ENCODE measurements at regions not wholly inside any gene's neighbourhood (a gene's known extent, or its start where the extent isn't known, plus 50 kb on each side); places are given as distances from the start of the nearest gene placed in this dataset.
"Not testable (repeated sequence)": the region's sequence is repeated elsewhere in the genome, so short reads cannot be mapped to it uniquely, and the experiment has no call there.

DNA sequence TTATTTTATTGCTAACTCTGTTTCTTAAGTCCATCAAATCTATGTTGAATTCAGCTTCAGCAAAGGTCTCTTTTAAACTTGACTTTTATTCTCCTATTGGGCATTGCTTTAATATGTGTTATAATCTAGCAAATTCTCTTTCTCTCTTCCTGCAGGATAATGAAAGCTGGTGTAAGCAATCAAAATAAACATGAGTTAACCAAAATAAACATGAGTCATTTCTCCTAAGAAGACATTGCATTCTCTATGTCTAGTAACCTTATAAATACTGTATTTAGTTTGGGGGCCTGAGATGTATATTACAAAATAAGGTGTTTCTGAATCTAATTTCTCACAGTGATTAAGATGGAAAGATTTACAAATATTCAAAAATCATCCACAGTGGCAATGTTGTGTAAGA, 739.1 kb upstream of the ATXN7L3B start:
- intact Hi-C loops (cut with DNase I) = no loop called here

DNA sequence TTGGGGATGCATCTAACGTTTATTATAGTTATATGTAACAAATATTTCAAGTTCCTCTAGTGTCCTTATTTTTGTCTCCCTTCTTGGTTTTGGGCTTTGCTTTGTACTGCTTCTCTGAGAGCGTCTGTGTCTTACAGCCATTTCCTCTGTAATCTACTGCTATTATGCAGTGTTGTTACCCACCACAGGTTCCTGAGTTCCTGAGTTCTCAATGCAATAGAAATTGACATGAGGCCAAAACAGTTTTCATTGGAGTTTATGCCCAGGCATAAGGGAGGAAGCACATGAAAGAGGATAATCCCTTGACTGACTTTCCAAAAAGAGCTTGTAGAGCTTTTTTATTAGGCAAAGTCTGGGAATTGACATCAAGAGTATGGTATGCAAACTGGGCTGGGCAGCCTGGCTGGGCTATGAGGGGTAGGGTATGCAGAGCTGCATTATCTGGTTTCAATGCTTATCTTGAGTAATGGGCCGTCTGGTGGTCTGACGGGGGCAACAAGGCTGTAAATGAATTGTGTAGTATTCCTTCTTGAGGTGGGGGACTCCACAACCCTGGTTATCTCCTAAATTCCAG, 722.5 kb upstream of the ATXN7L3B start:
- intact Hi-C loops (cut with DNase I) = no loop called here
- no peak for DNase-seq (ENCODE audit: low spot score)

More for the DNA sequence above, 739.1 kb upstream of the ATXN7L3B start:
- DNase-seq (ENCODE audit: low spot score) = no peak

- intact Hi-C loops (cut with DNase I) = no loop called here
- no peak for DNase-seq (ENCODE audit: low spot score)
Observed at GRCh38 chr12:73817161-73817560, 720.5 kb upstream of the ATXN7L3B start.

DNA sequence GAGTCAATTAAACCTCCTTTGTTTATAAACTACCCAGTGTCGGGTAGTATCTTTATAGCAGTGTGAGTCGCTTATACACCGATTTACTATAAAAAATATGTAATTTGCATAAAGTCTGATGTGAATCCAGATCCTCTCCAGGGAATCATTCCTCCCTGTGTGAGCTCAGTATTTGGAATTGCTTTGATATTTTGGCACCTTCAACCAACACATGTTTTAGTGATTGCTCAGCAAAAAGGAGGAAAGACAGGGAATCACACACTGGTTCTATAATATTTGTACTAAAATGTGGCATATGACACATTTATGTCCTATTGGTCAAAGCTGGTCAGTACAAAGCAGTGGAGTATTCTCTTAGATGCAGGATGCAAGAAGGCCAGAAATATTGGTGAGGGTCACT, 703.9 kb upstream of the ATXN7L3B start:
- intact Hi-C loops (cut with DNase I) = no loop called here
- DNase-seq (ENCODE audit: low spot score) = no peak

- no peak for DNase-seq (ENCODE audit: low spot score)
- intact Hi-C loops (cut with DNase I) = no loop called here
Observed at GRCh38 chr12:73841963-73842362, 695.7 kb upstream of the ATXN7L3B start.

- DNase-seq (ENCODE audit: low spot score) = no peak
- intact Hi-C loops (cut with DNase I) = no loop called here
Observed at GRCh38 chr12:73863546-73863945, 674.1 kb upstream of the ATXN7L3B start.

GRCh38 chr12:73867147-73867546, 670.5 kb upstream of the ATXN7L3B start:
- intact Hi-C loops (cut with DNase I) = no loop called here
- no peak for DNase-seq (ENCODE audit: low spot score)

DNA sequence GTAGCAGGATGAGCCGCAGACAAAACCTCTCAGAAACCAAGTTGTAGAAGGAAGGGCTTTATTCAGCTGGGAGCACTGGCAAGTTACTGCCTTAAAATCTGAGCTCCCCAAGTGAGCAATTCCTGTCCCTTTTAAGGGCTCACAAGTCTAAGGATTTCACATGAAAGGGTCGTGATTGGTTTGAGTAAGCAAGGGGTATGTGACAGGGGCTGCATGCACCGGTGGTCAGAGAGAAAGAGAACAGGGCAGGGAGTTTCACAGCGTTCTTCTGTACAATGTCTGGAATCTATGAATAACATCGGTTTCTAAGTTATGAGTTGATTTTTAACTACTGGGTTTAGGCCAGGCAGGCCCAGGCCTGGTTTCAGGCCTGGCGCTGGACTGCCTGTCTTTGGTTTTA, 660.3 kb upstream of the ATXN7L3B start:
- intact Hi-C loops (cut with DNase I) = not testable (repeated sequence)

DNA sequence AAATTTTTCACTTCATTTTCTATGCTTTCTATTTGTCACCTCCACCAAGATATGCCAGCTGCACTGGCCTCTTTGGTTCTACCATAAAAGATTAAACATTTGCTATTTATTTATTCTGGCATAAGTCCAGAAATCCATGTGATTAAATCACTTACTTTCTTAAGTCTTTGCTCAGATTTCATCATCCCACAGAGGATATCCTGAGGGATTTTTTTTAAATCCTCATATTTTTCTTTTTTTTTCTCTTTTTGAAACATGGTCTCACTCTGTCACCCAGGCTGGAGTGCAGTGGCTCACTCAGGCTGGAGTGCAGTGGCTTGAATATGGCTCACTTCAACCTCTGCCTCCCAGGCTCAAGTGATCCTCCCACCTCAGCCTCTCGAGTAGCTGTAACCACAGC, 645.4 kb upstream of the ATXN7L3B start:
- no peak for DNase-seq (ENCODE audit: low spot score)
- intact Hi-C loops (cut with DNase I) = no loop called here

More for the DNA sequence above, 660.3 kb upstream of the ATXN7L3B start:
- DNase-seq (ENCODE audit: low spot score) = not testable (repeated sequence)

DNA sequence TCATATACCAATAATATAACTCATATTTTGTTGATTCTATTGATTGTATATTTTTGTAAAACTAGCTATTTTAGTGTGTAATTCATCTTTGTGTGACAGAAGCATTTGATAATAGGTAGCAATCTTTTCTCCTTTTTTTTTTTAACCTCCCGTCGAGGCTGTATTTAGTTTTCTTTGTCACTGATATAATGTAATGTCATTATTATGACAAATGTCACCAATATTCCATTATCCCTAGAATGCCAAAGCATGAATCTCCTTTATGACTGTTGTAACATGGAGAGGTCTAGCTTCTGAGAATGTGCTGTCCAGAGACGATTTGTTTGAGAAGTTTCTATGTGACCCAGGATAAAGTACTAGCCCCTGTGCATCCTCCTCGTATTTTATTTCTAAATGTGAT, 639.0 kb upstream of the ATXN7L3B start:
- no peak for DNase-seq (ENCODE audit: low spot score)
- intact Hi-C loops (cut with DNase I) = no loop called here

DNA sequence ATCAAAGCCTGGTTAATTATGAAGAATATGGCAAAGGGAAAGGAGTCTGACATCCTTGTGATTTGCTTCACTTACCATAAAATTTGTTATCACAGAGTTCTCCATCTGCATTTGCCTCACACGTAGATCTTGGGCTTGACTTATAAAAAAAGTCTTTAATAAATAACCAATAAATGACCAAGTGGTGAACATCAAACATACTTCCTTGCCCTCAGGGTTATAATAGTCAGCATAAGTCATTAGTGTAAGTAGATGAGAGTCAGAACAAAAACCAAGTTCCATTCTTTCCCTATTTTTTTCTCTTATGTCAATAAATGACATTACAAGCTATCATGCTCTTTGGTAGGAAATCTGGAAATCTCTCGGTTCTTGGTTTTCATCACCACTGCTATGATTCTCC, 635.4 kb upstream of the ATXN7L3B start:
- DNase-seq (ENCODE audit: low spot score) = no peak
- intact Hi-C loops (cut with DNase I) = no loop called here

- DNase-seq (ENCODE audit: low spot score) = no peak
- intact Hi-C loops (cut with DNase I) = no loop called here
Observed at GRCh38 chr12:73906757-73907156, 630.9 kb upstream of the ATXN7L3B start.

DNA sequence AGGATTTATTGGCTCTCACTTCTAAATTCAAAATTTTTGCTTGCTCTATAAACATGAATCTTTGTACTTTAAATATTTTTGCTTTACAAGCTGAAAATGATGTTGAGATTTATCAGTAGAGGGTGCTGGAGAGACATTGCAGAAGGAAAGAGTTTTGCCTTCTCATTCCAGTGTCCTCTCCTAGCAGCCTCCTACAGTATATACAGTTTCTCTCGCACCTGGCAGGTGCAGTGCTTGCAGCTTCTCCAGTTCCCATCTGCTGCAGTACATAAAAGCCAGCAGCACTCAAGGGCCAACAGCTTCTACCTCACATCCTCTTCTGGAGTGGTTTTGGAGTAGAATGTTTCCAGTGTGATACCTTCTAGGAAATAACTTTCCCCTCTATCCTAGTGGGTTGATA, 601.8 kb upstream of the ATXN7L3B start:
- intact Hi-C loops (cut with DNase I) = no loop called here
- DNase-seq (ENCODE audit: low spot score) = no peak

GRCh38 chr12:73947326-73948026, 590.2 kb upstream of the ATXN7L3B start:
- no peak for DNase-seq (ENCODE audit: low spot score)
- intact Hi-C loops (cut with DNase I) = no loop called here

DNA sequence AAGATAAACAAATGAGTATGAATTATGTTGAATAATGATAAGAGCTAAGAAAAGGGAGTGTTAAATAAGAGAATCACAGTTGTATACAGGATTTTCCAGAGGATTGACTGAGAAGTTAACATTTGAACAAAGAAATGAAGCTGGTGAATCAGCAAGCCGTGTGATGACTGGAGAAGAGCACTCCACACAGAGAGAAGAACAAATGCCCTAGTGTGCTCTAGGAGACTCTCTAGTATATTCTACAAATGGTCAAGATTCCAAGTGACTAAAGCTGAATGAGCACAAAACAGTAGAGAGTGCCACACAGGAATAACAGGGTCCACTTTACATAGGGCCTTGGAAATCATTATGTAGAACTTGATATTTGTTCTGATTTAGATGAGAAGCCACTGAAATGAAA, 587.1 kb upstream of the ATXN7L3B start:
- intact Hi-C loops (cut with DNase I) = no loop called here
- DNase-seq (ENCODE audit: low spot score) = no peak

- no peak for DNase-seq (ENCODE audit: low spot score)
- intact Hi-C loops (cut with DNase I) = no loop called here
Observed at GRCh38 chr12:73951956-73952703, 585.5 kb upstream of the ATXN7L3B start.

- no peak for DNase-seq (ENCODE audit: low spot score)
- intact Hi-C loops (cut with DNase I) = no loop called here
Observed at GRCh38 chr12:73964641-73965040, 573.0 kb upstream of the ATXN7L3B start.

DNA sequence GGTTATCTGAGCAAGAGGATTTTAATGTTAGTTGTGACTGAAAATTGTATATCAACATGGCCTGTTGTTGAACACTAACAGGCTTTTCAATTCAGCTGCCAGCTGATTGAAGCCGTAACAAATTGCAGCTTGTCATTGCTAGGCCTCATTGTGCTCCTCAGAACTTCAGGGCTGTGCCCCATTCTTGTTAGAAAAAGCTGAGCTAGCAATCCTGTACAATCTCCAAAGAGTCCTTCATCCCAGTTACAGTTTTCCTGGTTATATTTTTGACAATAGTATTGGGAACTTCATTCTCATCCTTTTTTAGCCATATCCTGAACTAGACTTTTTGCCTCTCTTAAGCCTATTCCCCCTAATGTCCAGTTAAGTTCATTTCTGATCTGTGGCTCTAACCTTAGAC, 564.1 kb upstream of the ATXN7L3B start:
- DNase-seq (ENCODE audit: low spot score) = no peak
- intact Hi-C loops (cut with DNase I) = no loop called here

DNA sequence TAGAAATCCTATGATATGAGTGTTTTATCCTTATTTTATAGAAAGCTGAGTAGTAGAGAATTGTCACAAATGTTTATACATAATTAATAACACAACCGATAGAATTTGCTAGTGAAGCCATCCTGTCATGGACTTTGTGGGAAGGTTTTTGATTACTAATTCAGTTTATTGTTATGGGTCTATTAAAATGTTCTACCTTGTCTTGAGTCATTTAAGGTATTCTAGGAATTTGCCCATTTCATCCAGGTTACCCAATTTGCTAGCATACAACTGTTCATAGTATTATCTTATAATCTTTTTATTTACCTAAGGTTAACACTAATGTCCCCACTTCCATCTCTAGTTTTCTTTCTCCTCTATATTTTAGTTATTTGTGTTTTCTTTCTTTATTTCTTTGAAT, 553.1 kb upstream of the ATXN7L3B start:
- no peak for DNase-seq (ENCODE audit: low spot score)
- intact Hi-C loops (cut with DNase I) = no loop called here

- intact Hi-C loops (cut with DNase I) = no loop called here
- no peak for DNase-seq (ENCODE audit: low spot score)
Observed at GRCh38 chr12:73991138-73991537, 546.5 kb upstream of the ATXN7L3B start.

GRCh38 chr12:73998894-73999293, 538.7 kb upstream of the ATXN7L3B start:
- intact Hi-C loops (cut with DNase I) = no loop called here
- DNase-seq (ENCODE audit: low spot score) = no peak

All from cardiac septum (tissue), 1 donor.